ENCODE measurements at regions not wholly inside any gene's neighbourhood (a gene's known extent, or its start where the extent isn't known, plus 50 kb on each side); places are given as distances from the start of the nearest gene placed in this dataset.

DNA sequence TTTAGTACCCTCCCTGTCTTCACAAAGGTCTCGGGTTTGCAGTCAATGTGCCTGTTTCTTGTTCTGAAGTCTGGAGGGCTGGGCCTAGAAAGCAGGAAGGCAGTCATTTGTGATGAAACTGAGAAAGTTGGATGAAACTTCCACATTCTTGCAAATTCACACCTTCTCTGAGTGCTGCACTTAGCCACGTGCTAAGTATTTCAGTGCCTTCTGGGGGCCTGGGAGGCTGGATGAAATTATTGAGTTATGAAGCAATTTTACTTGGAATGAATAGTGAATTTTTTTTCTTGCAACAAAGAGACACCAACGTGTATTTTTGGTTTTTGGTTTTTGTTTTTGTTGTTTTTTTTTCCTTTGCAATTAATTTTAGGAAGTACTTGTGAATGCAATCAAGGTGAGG lies 71.2 kb downstream of the MSX1 start:
- H2AFZ ChIP-seq (ENCODE audit: low read length): no peak overlapping the region
- peaks cover 0 to 3% of the 10 kb centered on the region in 2 experiments; a peak in 2 of 5 replicates for H3K27me3 ChIP-seq (ENCODE audit: control insufficient read depth in 1 of 2, insufficient read depth in 2 of 2, low read length in 2 of 2)
- in situ Hi-C loops (cut with HindIII; ENCODE audit: extremely low pct_ligation_motif_present, low pct_unique_long_range_greater_than_20kb) (no loop called here), intact Hi-C loops (cut with micrococcal nuclease; ENCODE audit: unreplicated experiment) (no loop called here)
- FAIRE-seq (no peak), ATAC-seq (no peak), DNase-seq (ENCODE audit: low spot score) (no peak)
- no peak overlapping the region for H3K9ac ChIP-seq (ENCODE audit: insufficient read depth, low read depth, low read length)
- H3K4me2 ChIP-seq (ENCODE audit: low read depth, low read length): no peak overlapping the region
- H3K4me3 ChIP-seq (replicated peaks in 1 of 3; ENCODE audit: insufficient read depth in 1 of 3, low read depth in 2 of 3, low read length in 3 of 3): no peak overlapping the region
- WGBS (ENCODE audit: low lambda C conversion rate): 2% methylated on average over 3 of the region's 3 CpGs
- no peaks in the 10 kb centered on the region for H3K36me3 ChIP-seq (replicated peaks in 1 of 2; ENCODE audit: control insufficient read depth in 1 of 2, insufficient read depth in 2 of 2, low read length in 2 of 2)
- H3K9me3 ChIP-seq (ENCODE audit: low read length): no peaks in the 10 kb centered on the region
- H3K79me2 ChIP-seq (ENCODE audit: insufficient read depth, low read length): no peaks in the 10 kb centered on the region
- H4K20me1 ChIP-seq (ENCODE audit: insufficient read depth, low read length): no peaks in the 10 kb centered on the region
- TF ChIP-seq ZNF136 (CRISPR knock-in tag; IDR thresholded peaks at IDR 0.05; ENCODE audit: low read depth): no peak
- no peak for TF ChIP-seq ZNF24 (IDR thresholded peaks at IDR 0.05)
- TF ChIP-seq PHF8 (CRISPR knock-in tag; IDR thresholded peaks at IDR 0.05): no peak
- POLR2A ChIA-PET: no interaction called here
- BruUV-seq (replicated peaks): no TSS peak
- CTCF ChIA-PET (ENCODE audit: low intra/inter-chr PET ratio, low total read pairs): no interaction called here
- no peaks in the 10 kb centered on the region for H3K4me1 ChIP-seq (ENCODE audit: insufficient read depth, low read length)
- no peak overlapping the region for H3K27ac ChIP-seq (ENCODE audit: extremely low read length, insufficient read depth, low read length)

DNA sequence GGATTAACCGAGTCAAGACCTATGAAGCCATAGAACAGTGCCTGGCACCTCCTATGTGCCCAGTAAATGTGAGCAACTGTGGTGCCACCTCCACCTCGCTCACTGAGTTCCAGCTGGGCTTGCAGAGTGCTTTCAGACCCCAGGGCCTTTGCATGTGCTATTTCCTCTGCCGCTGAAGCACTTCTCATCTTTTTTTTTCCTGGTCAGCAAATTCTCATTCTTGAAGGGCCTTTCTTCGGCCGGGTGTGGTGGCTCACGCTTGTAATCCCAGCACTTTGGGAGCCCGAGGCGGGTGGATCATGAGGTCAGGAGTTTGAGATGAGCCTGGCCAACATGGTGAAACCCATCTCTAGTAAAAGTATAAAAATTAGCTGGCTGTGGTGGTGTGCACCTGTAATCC lies 76.5 kb downstream of the MSX1 start:
- no peak overlapping the region for H3K4me2 ChIP-seq (ENCODE audit: low read depth, low read length)
- peaks cover 0 to 27% of the 10 kb centered on the region in 2 experiments; a peak in 2 of 5 replicates for H3K27me3 ChIP-seq (ENCODE audit: control insufficient read depth in 1 of 2, insufficient read depth in 2 of 2, low read length in 2 of 2)
- no peak overlapping the region for H3K27ac ChIP-seq (ENCODE audit: extremely low read length, insufficient read depth, low read length)
- H3K9ac ChIP-seq (ENCODE audit: insufficient read depth, low read depth, low read length): no peak overlapping the region
- H3K4me1 ChIP-seq (ENCODE audit: insufficient read depth, low read length): no peaks in the 10 kb centered on the region
- H3K36me3 ChIP-seq (replicated peaks in 1 of 2; ENCODE audit: control insufficient read depth in 1 of 2, insufficient read depth in 2 of 2, low read length in 2 of 2): no peaks in the 10 kb centered on the region
- no TSS peak for BruUV-seq (replicated peaks)
- in situ Hi-C loops (cut with HindIII; ENCODE audit: extremely low pct_ligation_motif_present, low pct_unique_long_range_greater_than_20kb) (no loop called here), intact Hi-C loops (cut with micrococcal nuclease; ENCODE audit: unreplicated experiment) (no loop called here)
- 28% methylated on average over 8 of the region's 8 CpGs for WGBS (ENCODE audit: low lambda C conversion rate)
- FAIRE-seq: no peak
- no peak for ATAC-seq
- DNase-seq (ENCODE audit: low spot score): no peak
- no peaks in the 10 kb centered on the region for H4K20me1 ChIP-seq (ENCODE audit: insufficient read depth, low read length)
- no peaks in the 10 kb centered on the region for H3K79me2 ChIP-seq (ENCODE audit: insufficient read depth, low read length)
- H2AFZ ChIP-seq (ENCODE audit: low read length): no peak overlapping the region
- POLR2A ChIA-PET: no interaction called here
- H3K4me3 ChIP-seq (replicated peaks in 1 of 3; ENCODE audit: insufficient read depth in 1 of 3, low read depth in 2 of 3, low read length in 3 of 3): no peak overlapping the region
- no peaks in the 10 kb centered on the region for H3K9me3 ChIP-seq (ENCODE audit: low read length)
- TF ChIP-seq ZMYM4 (CRISPR knock-in tag; IDR thresholded peaks at IDR 0.05) (no peak), MAFK (conservative IDR thresholded peaks at IDR 0.05 in 1 of 2, IDR thresholded peaks at IDR 0.05 in 1 of 2; ENCODE audit: low read length in 2 of 2) (peak; percentile 64 to 66), MAFF (IDR thresholded peaks at IDR 0.05; ENCODE audit: low read depth, low read length) (peak; percentile 65)
- CTCF ChIA-PET (ENCODE audit: low intra/inter-chr PET ratio, low total read pairs): no interaction called here
